Upper lobe of left lung (tissue), 4 donors: ENCODE measurements at regions not wholly inside any gene's neighbourhood (a gene's known extent, or its start where the extent isn't known, plus 50 kb on each side); places are given as distances from the start of the nearest gene placed in this dataset.

Experiments
- CTCF ChIP-seq, 6 experiments: fragments of 450-650 bp in 4 of 6; fragments of 200-600 bp in 2 of 6; sonication (generic) in 2 of 6; IDR thresholded peaks; one replicate each; pipeline ENCODE4 v1.5.1; 2016 to 2019; ENCODE audit warnings: antibody characterized with exemption in 6 of 6
- POLR2A ChIP-seq, 4 donors: fragments of 450-650 bp; IDR thresholded peaks; one replicate each; pipeline ENCODE4 v1.5.1; 2016 to 2017; ENCODE audit warnings: antibody characterized with exemption in 4 of 4, mild to moderate bottlenecking in 2 of 4
- POLR2AphosphoS5 ChIP-seq, 2 donors: sonication (generic); formaldehyde crosslinking; IDR thresholded peaks; one replicate each; pipeline ENCODE4 v1.5.1; 2017; ENCODE audit warnings: antibody characterized with exemption in 2 of 2

- TF ChIP-seq POLR2A (IDR thresholded peaks at IDR 0.05) (no peak), CTCF (IDR thresholded peaks at IDR 0.05) (no peak), POLR2AphosphoS5 (IDR thresholded peaks at IDR 0.05) (no peak)
Measured at GRCh38 chr15:46644501-46645481, 1010.0 kb downstream of the SQOR start.
